ENCODE measurements at regions not wholly inside any gene's neighbourhood (a gene's known extent, or its start where the extent isn't known, plus 50 kb on each side); places are given as distances from the start of the nearest gene placed in this dataset.

- intact Hi-C loops (cut with DNase I), result no loop called here
- Histone ChIP-seq H3K27me3 (no peaks in the 10 kb centered on the region), H3K4me3 (no peak overlapping the region), H3K27ac (no peak overlapping the region), H3K9me3 (no peaks in the 10 kb centered on the region), H3K36me3 (no peaks in the 10 kb centered on the region), H3K4me1 (ENCODE audit: insufficient read depth) (no peaks in the 10 kb centered on the region)
- TF ChIP-seq EP300 (IDR thresholded peaks at IDR 0.05) (no peak), POLR2A (IDR thresholded peaks at IDR 0.05) (no peak), CTCF (IDR thresholded peaks at IDR 0.05) (no peak)
- 84 to 86% (median 86%) methylated on average over 29 of the region's 29 CpGs for WGBS, 3 donors
- DNase-seq, result peak in 1 of 5 donors; percentile 5
These were observed 53.8 kb downstream of the MRPL36 start for GRCh38 chr5:1745796-1746370.

GRCh38 chr5:1745123-1745795, 54.4 kb downstream of the MRPL36 start:
- intact Hi-C loops (cut with DNase I), result no loop called here
- Histone ChIP-seq H3K36me3 (no peaks in the 10 kb centered on the region), H3K27ac (no peak overlapping the region), H3K4me3 (no peak overlapping the region), H3K27me3 (no peaks in the 10 kb centered on the region), H3K9me3 (no peaks in the 10 kb centered on the region), H3K4me1 (ENCODE audit: insufficient read depth) (no peaks in the 10 kb centered on the region)
- peak in 1 of 5 donors; percentile 6 for DNase-seq
- TF ChIP-seq CTCF (IDR thresholded peaks at IDR 0.05) (no peak), POLR2A (IDR thresholded peaks at IDR 0.05) (no peak), EP300 (IDR thresholded peaks at IDR 0.05) (no peak)
- 71 to 77% (median 73%) methylated on average over 29 to 30 of the region's 30 CpGs for WGBS, 3 donors

GRCh38 chr5:1744393-1745122, 55.1 kb downstream of the MRPL36 start:
- DNase-seq, result no peak
- no peaks in the 10 kb centered on the region for H3K36me3 ChIP-seq
- no peaks in the 10 kb centered on the region for H3K4me1 ChIP-seq (ENCODE audit: insufficient read depth)
- H3K4me3 ChIP-seq, result no peak overlapping the region
- intact Hi-C loops (cut with DNase I), result no loop called here
- TF ChIP-seq CTCF (IDR thresholded peaks at IDR 0.05) (no peak), POLR2A (IDR thresholded peaks at IDR 0.05) (no peak), EP300 (IDR thresholded peaks at IDR 0.05) (no peak)
- no peaks in the 10 kb centered on the region for H3K27me3 ChIP-seq
- WGBS, 3 donors, result 75 to 82% (median 77%) methylated on average over 21 of the region's 21 CpGs
- H3K9me3 ChIP-seq, result no peaks in the 10 kb centered on the region
- H3K27ac ChIP-seq, result no peak overlapping the region

GRCh38 chr5:1743769-1744085, 55.9 kb downstream of the MRPL36 start:
- no peaks in the 10 kb centered on the region for H3K36me3 ChIP-seq
- WGBS, 3 donors, result 68 to 72% (median 70%) methylated on average over 5 of the region's 5 CpGs
- no peak overlapping the region for H3K4me3 ChIP-seq
- no peaks in the 10 kb centered on the region for H3K27me3 ChIP-seq
- no peak overlapping the region for H3K27ac ChIP-seq
- no peaks in the 10 kb centered on the region for H3K4me1 ChIP-seq (ENCODE audit: insufficient read depth)
- H3K9me3 ChIP-seq, result no peaks in the 10 kb centered on the region
- TF ChIP-seq CTCF (IDR thresholded peaks at IDR 0.05) (no peak), EP300 (IDR thresholded peaks at IDR 0.05) (no peak), POLR2A (IDR thresholded peaks at IDR 0.05) (no peak)
- DNase-seq, result peak in 1 of 5 donors; percentile 11
- intact Hi-C loops (cut with DNase I), result no loop called here
